Putamen (tissue), 1 donor: ENCODE measurements at regions not wholly inside any gene's neighbourhood (a gene's known extent, or its start where the extent isn't known, plus 50 kb on each side); places are given as distances from the start of the nearest gene placed in this dataset.
"Not testable (repeated sequence)": the region's sequence is repeated elsewhere in the genome, so short reads cannot be mapped to it uniquely, and the experiment has no call there.

ENCODE experiments used
- DNase-seq: peaks from one replicate; pipeline ENCODE4 v3.0.0-alpha.2; 2016; ENCODE audit warnings: low spot score

DNA sequence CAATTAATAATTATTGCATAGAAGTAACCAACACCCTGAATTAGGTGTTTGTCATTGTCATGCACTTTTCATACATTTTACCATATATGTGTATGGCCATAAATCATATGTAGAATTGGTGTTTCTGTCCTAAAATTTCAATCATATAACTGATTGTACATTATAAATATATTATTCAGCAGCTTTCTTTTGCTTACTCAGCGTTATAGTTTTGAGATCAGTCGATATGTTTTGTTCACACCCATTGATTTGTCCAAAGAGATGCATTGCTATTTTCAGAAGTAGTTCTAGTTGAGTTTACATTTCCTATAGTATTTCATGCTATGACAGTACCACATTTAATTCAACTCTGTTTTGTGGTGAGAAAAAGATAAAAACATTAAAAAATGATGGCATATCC, 50.5 kb upstream of the PARP4 start:
- no peak for DNase-seq

- not testable (repeated sequence) for DNase-seq
Measured at GRCh38 chr13:24563971-24564370, 51.4 kb upstream of the PARP4 start.

DNA sequence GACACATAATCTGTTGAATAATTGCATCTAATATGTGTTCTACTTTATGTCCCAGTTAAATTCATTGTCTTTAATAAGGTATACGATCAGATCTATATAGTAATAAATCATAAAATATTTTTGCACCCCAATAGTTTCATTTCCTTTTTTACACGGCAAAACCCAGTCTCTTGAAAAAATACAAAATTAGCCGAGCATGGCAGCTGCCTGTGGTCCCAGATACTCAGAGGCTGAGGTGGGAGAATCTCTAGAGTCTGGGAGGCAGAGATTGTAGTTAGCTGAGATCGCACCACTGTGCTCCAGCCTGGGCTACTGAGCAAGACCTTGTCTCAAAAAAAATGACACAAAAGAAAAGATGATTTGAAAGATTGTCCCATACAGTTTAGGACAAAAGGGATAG, 52.3 kb upstream of the PARP4 start:
- no peak for DNase-seq

GRCh38 chr13:24567593-24567992, 55.0 kb upstream of the PARP4 start:
- not testable (repeated sequence) for DNase-seq

DNA sequence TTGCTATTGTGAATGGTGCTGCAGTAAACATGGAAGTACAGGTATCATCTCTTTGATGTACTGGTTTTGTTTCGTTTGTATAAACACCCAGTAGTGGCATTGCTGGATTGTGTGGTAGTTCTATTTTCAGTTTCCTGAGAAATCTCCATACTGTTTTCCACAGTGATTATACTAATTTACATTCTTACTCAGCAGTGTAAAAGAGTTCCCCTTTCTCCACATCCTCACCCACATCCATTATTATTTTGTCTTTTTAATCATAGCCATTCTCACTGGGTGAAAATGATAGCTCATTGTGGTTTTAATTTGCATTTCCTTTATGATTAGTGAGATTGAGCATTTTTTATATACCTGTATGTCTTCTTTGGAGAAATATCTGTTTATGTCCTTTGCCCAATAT, 62.3 kb upstream of the PARP4 start:
- no peak for DNase-seq

DNA sequence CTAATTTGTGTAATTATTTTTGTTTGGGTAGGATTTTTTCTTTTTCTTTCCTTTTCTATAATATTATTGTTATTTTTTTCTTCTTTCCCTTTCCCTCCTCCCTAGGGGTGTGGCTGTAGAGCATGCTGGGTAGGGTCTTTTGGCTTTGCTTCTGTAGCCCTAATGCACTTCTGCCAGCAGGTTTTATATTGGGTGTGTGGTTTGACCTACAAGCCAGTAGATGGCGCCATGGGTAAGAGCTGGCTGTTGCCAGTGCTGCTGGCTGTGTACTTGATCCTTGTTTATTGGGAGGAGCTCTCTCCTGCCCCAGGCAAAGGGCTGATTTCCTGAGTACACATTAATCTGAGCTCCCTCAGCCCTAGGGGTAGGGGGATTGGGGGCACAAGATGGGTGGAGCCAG, 67.7 kb upstream of the PARP4 start:
- not testable (repeated sequence) for DNase-seq

- not testable (repeated sequence) for DNase-seq
Measured at GRCh38 chr13:24581578-24581977, 69.0 kb upstream of the PARP4 start.

- not testable (repeated sequence) for DNase-seq
Measured at GRCh38 chr13:24591697-24592096, 79.1 kb upstream of the PARP4 start.

- DNase-seq = not testable (repeated sequence)
Measured at GRCh38 chr13:24597906-24598670, 82.1 kb upstream of the ATP12A start.

DNA sequence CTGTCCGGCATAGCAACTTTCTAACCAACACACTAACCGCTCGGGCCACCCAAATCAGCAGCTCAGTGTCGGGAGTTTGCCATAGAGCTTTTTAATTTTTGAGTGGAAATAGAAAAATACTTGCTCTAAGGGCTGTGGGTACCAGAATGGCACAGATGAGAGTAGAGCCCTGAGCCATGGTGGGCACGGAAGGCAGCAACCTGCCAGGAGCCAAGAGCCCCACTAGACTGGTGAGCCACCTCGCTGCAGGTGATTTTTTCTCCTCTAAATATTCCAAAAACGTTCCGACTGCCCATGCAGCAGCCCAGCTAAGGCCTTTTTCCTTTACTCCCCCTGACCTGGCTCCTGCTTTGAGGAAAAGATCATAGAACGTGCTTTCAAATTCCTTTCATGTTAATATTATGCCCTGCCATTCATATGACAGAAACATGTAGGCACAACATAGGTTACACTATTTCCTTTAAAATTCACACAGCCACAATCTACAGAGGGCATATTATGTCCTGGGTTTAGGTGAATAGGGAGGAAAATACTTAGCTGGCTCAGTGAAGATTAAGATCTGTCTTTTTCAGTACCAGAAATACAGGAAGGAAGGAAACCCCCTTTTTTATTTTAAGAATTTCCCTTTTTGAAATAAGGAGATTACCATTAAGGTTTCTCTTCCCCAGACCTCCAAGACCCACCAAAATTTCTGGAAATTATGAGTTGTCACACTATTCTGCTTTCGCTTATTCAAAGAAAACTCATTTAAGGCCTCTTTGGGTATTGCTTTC, 81.0 kb upstream of the ATP12A start:
- not testable (repeated sequence) for DNase-seq

- no peak for DNase-seq
Measured at GRCh38 chr13:24605923-24606372, 74.3 kb upstream of the ATP12A start.

DNA sequence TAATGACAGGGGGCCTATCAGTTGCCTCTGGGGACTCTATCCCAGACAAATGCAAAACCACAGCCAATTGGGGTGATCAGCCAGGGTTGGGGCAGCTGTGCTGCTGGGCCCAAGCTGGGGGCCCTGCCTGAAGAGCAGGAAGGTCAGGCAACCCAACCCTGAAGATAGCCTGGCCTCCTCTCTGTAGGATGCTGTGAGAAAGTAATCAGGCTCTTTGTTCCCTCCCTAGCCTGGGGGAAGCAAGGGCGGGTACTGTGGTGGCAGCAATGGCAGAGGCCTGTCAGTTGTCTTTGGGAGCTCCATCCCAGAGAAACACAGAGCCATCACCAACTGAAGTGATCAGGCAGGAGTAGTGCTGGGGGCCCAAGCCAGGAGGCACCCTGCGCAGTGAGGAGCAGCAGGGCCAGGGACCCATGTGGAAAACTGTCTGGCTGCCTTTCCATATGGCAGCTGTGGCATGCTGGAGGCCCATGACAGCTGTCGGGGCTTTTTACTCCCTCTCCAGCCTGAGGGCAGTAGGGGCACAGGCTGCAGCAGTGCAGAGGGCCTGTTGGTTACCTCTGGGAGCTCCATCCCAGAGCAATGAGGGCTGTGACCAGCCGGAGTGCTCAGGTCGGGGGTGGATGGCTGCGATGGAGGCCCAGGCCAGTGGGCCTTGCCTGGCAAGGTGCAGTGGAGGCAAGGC, 73.6 kb upstream of the ATP12A start:
- DNase-seq = no peak

DNA sequence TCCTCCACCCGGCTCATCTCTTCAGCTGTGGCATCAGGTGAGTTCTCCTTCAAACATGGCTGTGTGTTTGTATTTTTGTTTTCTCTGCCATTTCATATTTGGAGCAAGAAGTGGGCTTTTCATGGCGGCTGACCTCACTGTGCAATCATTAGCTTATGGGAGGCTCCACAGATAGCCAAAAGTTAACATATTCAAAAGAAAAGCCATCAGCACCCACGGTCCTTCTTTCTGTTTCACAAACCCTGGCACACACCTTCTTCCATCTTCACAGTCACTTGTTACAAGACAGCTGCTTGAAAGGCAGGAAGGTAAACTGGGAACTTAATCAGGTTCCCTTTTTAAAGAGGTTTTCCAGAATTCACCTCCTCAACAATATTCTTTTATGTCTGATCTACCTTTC, 69.3 kb upstream of the ATP12A start:
- DNase-seq = no peak

GRCh38 chr13:24612726-24613125, 67.5 kb upstream of the ATP12A start:
- no peak for DNase-seq

- DNase-seq = no peak
Measured at GRCh38 chr13:24613128-24613527, 67.1 kb upstream of the ATP12A start.

- no peak for DNase-seq
Measured at GRCh38 chr13:24613755-24614154, 66.5 kb upstream of the ATP12A start.

DNA sequence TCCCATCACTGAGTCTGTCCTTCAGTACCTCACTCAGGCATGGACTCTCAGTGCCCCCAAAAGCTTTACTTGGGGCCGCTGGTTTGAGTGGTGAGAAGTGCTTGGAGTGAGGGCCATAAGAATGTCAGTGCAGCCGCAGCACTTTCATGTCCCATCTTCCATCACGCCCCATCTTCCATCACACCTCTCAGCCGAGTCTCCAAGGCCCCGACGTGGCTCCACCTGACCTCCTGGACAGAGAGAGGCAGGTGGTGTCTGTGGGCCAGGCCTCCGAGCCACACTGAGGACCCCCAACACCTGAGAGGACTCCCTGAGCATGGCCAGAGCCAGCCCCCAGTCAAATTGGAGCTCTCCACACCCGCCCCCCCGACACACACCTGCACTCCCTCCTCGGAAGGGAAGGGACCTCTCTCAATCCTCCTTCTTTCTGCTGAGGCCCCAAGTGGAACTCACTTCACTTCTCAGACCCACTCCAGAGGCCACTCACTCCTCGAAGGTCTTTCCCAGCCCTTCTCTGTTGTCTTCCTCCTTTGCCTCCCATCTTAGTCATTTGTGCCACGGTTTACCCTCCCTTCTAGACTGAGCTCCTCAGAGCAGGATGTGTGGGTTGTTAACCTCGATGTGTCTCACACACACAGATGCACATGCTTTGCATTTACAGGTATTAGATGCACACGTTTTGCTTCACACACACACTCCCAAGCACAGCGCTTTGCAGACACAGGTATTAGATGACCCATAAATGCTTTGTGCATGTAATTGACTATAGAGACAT, 65.7 kb upstream of the ATP12A start:
- DNase-seq = no peak

GRCh38 chr13:24615114-24615513, 65.1 kb upstream of the ATP12A start:
- DNase-seq = no peak

DNA sequence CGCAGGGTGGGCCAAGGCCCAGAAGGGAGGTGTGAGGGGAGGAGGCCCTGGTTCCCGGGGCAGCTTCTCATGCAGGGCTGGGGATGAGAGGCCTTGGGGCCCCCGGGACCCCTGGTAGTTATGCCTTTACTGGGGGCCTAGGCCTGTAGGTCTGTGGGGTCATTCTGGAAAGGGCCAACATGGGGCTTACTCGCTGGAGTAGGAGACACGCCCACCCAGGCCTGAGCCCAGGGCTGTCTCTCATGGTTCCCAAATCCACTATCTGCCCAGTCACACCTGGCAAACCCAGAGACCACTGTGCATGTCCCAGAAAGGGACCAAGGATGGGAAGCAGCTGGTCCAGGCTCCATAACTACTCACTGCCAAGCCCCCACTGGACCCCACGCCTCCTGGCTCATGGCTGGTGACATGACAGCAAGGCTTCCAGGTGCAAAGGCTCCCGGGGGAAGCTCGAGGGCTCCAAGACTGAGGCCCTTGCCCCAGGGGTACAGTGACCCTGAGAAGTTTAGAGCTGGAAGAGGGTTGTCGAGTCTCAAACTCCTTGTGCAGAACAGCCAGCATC, 64.2 kb upstream of the ATP12A start:
- no peak for DNase-seq

DNA sequence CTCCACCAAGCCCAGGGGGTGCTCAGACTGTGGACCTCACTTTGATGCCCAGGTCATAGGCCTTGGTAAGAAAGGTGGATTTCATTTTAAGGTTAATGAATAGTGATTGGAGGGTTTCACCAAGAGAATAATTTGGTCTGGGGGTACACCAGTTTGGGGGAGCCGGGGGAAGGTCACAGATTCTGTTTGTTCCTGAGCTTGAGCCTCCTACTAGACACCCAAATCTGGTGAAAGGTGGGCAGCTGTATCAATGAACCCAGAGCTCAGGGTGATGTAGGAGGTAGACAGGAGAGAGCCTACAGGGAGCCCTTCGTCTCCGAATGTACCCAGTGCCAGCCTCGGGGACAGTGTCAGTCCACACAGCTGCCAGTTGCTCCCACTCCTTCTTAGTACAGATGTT, 63.7 kb upstream of the ATP12A start:
- no peak for DNase-seq

DNA sequence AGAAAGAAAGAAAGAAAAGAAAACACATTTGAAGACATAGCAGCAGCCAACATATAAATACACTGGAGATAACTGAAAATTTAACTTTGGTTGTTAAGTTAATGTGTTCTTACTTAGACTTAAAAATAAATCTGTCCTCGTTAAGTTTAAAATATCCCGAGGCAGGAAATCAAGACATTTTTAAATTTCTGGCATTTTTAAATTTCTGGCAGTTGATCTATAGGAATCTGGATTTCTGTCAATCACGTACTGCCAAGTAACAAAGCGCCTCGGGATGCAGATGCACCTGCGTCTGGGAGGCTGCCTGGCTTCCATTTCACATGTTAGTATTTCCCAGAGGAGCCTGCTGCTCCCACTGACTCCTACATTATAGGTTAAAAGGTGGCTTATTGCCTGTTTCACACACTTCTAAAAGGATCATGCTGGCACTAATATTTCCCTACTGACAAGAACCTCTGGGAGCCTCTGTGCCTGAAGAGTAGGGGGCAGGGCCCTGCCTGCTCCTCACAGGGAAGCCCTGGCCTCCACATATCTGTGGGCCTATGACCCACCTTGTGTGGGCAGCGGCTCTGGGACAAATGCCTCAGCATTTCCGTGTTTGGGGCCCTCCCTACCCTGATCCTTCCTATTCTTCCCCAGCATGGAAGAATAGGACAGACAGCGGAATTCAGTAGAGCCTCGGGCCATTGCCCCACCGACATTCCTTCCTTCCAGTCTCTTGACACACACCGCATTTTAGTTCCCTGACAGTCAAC, 62.8 kb upstream of the ATP12A start:
- peak; percentile 73 for DNase-seq
